Effector memory CD4-positive, alpha-beta T cell (primary cell): ENCODE measurements at regions not wholly inside any gene's neighbourhood (a gene's known extent, or its start where the extent isn't known, plus 50 kb on each side); places are given as distances from the start of the nearest gene placed in this dataset.

Experiments
- DNase-seq, 3 donors: peaks; one replicate each; pipeline ENCODE4 v3.0.0-alpha.2; 2020
- H3K27ac ChIP-seq: 2 replicates; pipeline ENCODE4 v1.7.0; 2013; ENCODE audit warnings: mild to moderate bottlenecking, low read length, moderate library complexity; ENCODE audit not compliant: insufficient read depth, poor library complexity, severe bottlenecking
- H3K27me3 ChIP-seq: replicated peaks from 2 replicates; pipeline ENCODE4 v1.7.0; 2013; ENCODE audit warnings: mild to moderate bottlenecking, low read length; ENCODE audit not compliant: insufficient read depth, control insufficient read depth, poor library complexity, severe bottlenecking
- H3K36me3 ChIP-seq: 2 replicates; pipeline ENCODE4 v1.7.0; 2013; ENCODE audit warnings: mild to moderate bottlenecking, low read length, moderate library complexity; ENCODE audit not compliant: control insufficient read depth, insufficient read depth
- H3K4me1 ChIP-seq: 2 replicates; pipeline ENCODE4 v1.7.0; 2013; ENCODE audit warnings: low read length, mild to moderate bottlenecking; ENCODE audit not compliant: control insufficient read depth, insufficient read depth, poor library complexity, severe bottlenecking
- H3K4me3 ChIP-seq: 2 replicates; pipeline ENCODE4 v1.7.0; 2013; ENCODE audit warnings: low read length, low read depth, mild to moderate bottlenecking; ENCODE audit not compliant: insufficient read depth, poor library complexity, severe bottlenecking
- H3K9me3 ChIP-seq: 2 replicates; pipeline ENCODE4 v1.7.0; 2013; ENCODE audit warnings: mild to moderate bottlenecking, low read length, moderate library complexity; ENCODE audit not compliant: control insufficient read depth

DNA sequence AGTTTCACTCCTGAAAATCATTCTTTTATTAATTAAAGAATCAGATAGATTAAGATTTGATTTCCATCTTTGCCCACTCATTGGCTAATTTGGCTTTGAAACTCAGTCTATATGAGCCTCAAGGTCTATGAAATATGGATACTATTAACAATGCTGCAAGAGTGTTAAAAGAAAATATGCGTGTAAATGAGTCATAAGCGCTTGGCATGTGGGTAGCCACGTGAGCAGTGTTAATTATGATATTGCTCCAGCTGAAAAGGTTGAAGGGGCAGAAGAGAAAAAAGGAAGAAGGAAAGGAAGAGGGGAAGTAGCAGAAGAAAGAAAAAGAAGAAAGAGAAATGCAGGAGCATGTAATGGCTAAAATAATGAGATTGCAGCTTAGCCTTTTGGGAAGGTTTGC, 151.4 kb downstream of the CHRM3 start:
- DNase-seq = no peak
- Histone ChIP-seq H3K9me3 (no peaks in the 10 kb centered on the region), H3K4me1 (no peaks in the 10 kb centered on the region), H3K27ac (no peak overlapping the region), H3K27me3 (no peaks in the 10 kb centered on the region), H3K36me3 (no peaks in the 10 kb centered on the region), H3K4me3 (no peak overlapping the region)

- H3K27me3 ChIP-seq = no peaks in the 10 kb centered on the region
- no peaks in the 10 kb centered on the region for H3K9me3 ChIP-seq
- H3K4me3 ChIP-seq = no peak overlapping the region
- no peaks in the 10 kb centered on the region for H3K4me1 ChIP-seq
- DNase-seq = no peak
- no peak overlapping the region for H3K27ac ChIP-seq
- no peaks in the 10 kb centered on the region for H3K36me3 ChIP-seq
Measured at GRCh38 chr1:239538239-239538988, 152.0 kb downstream of the CHRM3 start.

DNA sequence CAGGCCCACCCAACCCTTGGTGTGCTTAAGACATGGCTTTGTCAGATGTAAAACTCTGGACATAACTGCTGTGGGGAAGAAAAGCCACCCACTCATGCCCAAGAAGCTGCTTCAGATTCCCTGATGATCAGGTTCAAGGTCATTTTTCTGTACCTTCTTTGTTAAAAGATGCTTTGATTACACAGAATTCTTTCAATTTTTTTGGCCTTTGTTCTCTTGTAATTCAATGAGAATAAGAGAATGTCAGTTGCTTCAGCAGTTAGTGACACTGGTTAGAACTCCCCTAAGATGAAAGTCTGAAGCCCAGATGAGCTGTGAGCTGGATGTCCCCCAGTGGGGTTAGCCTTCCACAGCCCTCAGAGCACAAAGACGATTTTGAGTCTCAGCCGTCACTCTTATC, 152.7 kb downstream of the CHRM3 start:
- no peak overlapping the region for H3K27ac ChIP-seq
- no peak for DNase-seq
- no peaks in the 10 kb centered on the region for H3K36me3 ChIP-seq
- no peaks in the 10 kb centered on the region for H3K4me1 ChIP-seq
- no peaks in the 10 kb centered on the region for H3K27me3 ChIP-seq
- no peak overlapping the region for H3K4me3 ChIP-seq
- no peaks in the 10 kb centered on the region for H3K9me3 ChIP-seq

DNA sequence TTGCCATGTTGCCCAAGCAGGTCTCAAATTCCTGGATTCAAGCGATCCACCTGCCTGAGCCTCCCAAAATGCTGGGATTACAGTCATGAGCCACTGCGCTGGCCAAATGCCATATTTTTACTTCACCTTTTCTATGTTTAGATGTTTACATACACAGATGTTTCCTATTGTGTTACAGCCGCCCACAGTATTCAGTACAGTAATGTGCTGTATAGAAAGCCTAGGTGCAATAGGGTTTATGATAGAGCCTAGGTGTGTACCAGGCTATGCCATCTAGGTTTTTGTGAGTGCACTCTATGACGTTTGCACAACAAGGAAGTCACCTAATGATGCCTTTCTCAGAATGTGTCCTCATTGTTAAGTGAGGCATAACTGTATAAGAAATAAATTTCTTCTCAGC, 153.4 kb downstream of the CHRM3 start:
- no peaks in the 10 kb centered on the region for H3K36me3 ChIP-seq
- no peak overlapping the region for H3K4me3 ChIP-seq
- no peak for DNase-seq
- no peaks in the 10 kb centered on the region for H3K9me3 ChIP-seq
- H3K4me1 ChIP-seq = no peaks in the 10 kb centered on the region
- H3K27me3 ChIP-seq = no peaks in the 10 kb centered on the region
- no peak overlapping the region for H3K27ac ChIP-seq

- H3K4me3 ChIP-seq = no peak overlapping the region
- H3K36me3 ChIP-seq = no peaks in the 10 kb centered on the region
- H3K4me1 ChIP-seq = no peaks in the 10 kb centered on the region
- H3K9me3 ChIP-seq = no peaks in the 10 kb centered on the region
- DNase-seq = no peak
- no peaks in the 10 kb centered on the region for H3K27me3 ChIP-seq
- no peak overlapping the region for H3K27ac ChIP-seq
Measured at GRCh38 chr1:239543873-239544272, 157.5 kb downstream of the CHRM3 start.

DNA sequence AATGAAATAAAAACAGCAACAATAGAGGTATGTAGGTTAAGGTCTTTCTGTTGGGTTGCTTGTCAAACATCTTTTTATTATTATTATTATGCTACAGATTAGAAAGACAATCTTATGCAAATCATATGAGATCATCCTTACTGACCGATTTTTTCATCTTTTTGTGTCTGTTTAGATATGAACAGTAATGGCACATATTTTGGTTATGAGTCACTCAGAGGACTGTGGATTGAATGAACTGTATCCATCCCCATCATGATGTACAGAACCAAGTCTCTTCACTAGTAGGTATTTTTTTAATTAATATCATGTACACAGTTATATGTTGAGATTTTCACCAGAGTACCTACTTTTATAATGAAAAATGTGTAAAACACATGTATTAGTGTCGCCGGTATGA, 159.1 kb downstream of the CHRM3 start:
- no peaks in the 10 kb centered on the region for H3K36me3 ChIP-seq
- DNase-seq = no peak

DNA sequence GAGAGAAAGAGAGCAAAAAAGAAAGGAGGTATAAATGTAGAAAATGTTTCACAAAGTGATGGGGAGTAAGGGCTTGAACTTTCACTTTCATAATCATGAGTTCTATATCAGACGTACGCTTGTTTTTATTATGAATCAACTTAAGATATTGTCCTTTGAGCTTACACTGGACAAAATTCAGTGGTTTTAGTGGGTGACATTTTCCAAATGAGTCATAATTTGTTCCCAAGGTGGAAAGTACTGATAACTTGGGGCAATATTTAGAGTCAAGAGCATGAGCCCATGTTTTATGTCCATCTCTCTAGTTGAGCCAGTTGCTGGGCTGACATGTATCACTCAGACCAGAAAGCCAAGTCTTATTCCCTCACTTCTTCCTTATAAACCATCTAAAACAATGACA, 161.6 kb downstream of the CHRM3 start:
- Histone ChIP-seq H3K36me3 (no peaks in the 10 kb centered on the region), H3K27me3 (no peaks in the 10 kb centered on the region), H3K27ac (no peak overlapping the region), H3K4me3 (peak overlapping the region; percentile 5), H3K9me3 (no peaks in the 10 kb centered on the region), H3K4me1 (no peaks in the 10 kb centered on the region)
- DNase-seq = no peak

More for the DNA sequence above, 159.1 kb downstream of the CHRM3 start:
- H3K27ac ChIP-seq = no peak overlapping the region
- no peaks in the 10 kb centered on the region for H3K4me1 ChIP-seq
- H3K9me3 ChIP-seq = no peaks in the 10 kb centered on the region
- H3K27me3 ChIP-seq = no peaks in the 10 kb centered on the region
- no peak overlapping the region for H3K4me3 ChIP-seq

DNA sequence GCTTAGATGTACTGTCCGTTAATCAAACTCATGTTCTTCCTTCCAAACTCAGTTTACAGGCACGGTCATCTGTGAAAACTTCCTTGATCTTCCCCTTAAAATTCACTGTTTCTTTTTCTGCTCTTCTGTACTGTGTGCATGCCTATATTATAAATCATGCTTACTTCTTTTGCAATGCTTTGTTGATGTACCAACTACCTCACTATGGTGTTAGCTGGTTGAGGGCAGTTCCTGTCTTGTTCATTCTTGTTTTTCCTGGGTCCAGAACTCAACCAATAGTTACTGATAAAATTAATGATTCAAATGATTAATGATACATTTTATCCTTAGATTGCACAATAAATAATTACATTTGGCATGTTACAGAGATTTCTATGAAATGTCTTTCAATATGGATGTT, 163.8 kb downstream of the CHRM3 start:
- Histone ChIP-seq H3K9me3 (no peaks in the 10 kb centered on the region), H3K27me3 (no peaks in the 10 kb centered on the region), H3K4me1 (no peaks in the 10 kb centered on the region), H3K27ac (no peak overlapping the region), H3K36me3 (no peaks in the 10 kb centered on the region), H3K4me3 (no peak overlapping the region)
- DNase-seq = no peak

GRCh38 chr1:239555350-239555749, 169.0 kb downstream of the CHRM3 start:
- H3K4me1 ChIP-seq = no peaks in the 10 kb centered on the region
- no peak for DNase-seq
- no peaks in the 10 kb centered on the region for H3K27me3 ChIP-seq
- no peak overlapping the region for H3K27ac ChIP-seq
- H3K4me3 ChIP-seq = no peak overlapping the region
- no peaks in the 10 kb centered on the region for H3K36me3 ChIP-seq
- H3K9me3 ChIP-seq = no peaks in the 10 kb centered on the region

DNA sequence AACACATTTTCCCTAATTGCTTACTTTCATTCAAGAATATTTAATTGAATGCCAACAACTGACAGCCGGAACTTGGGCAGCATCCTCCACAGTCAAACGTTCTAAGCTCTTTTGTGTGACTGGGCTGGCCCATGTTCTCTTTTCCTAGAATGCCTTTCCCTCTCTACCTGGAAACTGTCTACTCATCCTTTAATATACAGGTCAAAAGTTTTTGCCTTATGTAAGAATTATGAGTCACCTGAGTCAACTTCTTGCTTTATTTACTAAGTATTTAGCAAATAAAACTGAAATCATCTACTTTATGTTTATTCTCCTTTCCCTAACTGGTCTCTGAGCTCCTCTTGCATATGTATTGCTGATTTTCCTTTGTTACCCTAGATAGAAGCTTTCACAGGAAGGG, 172.2 kb downstream of the CHRM3 start:
- Histone ChIP-seq H3K36me3 (no peaks in the 10 kb centered on the region), H3K9me3 (no peaks in the 10 kb centered on the region), H3K27me3 (no peaks in the 10 kb centered on the region), H3K27ac (no peak overlapping the region), H3K4me1 (no peaks in the 10 kb centered on the region), H3K4me3 (no peak overlapping the region)
- no peak for DNase-seq
